Activated T-cell treated with anti-CD3 and anti-CD28 coated beads, Interleukin-2, amount 50 U/mL, for 72 hours (primary cell): ENCODE measurements at regions not wholly inside any gene's neighbourhood (a gene's known extent, or its start where the extent isn't known, plus 50 kb on each side); places are given as distances from the start of the nearest gene placed in this dataset.

Source experiments
- ATAC-seq, 2 donors: fragments of 150-1000 bp; cut with Tn5 transposase; replicated peaks in 1 of 2; 2 replicates each; pipeline ENCODE4 v1.10.0; 2021; ENCODE audit warnings: moderate library complexity in 2 of 2, mild to moderate bottlenecking in 1 of 2
- DNase-seq, 2 donors: peaks; one replicate each; pipeline ENCODE4 v3.0.0; 2021 to 2022; ENCODE audit warnings: mixed read lengths in 1 of 2
- H3K27ac Mint-ChIP-seq: one replicate; pipeline ENCODE4 v1.8.0; 2022; ENCODE audit warnings: mild to moderate bottlenecking, moderate library complexity, mixed read lengths
- H3K27me3 Mint-ChIP-seq: one replicate; pipeline ENCODE4 v1.8.0; 2022; ENCODE audit warnings: low read depth, mixed read lengths
- H3K36me3 Mint-ChIP-seq, 2 donors: one replicate each; pipeline ENCODE4 v1.8.0; 2022; ENCODE audit warnings: mixed read lengths in 2 of 2, mild to moderate bottlenecking in 1 of 2; ENCODE audit not compliant: insufficient read depth in 2 of 2
- H3K4me1 Mint-ChIP-seq: one replicate; pipeline ENCODE4 v1.8.0; 2022; ENCODE audit warnings: low read depth, mixed read lengths
- H3K4me3 Mint-ChIP-seq, 2 donors: one replicate each; pipeline ENCODE4 v1.8.0; 2022; ENCODE audit warnings: mild to moderate bottlenecking in 2 of 2, mixed read lengths in 2 of 2, moderate library complexity in 2 of 2
- H3K9me3 Mint-ChIP-seq, 2 donors: one replicate each; pipeline ENCODE4 v1.8.0; 2022; ENCODE audit warnings: mixed read lengths in 2 of 2

GRCh38 chr2:19732255-19732654, 169.5 kb downstream of the TTC32 start:
- H3K4me3 Mint-ChIP-seq = no peak overlapping the region
- H3K27ac Mint-ChIP-seq = no peak overlapping the region
- peaks cover 8% of the 10 kb centered on the region for H3K27me3 Mint-ChIP-seq
- H3K36me3 Mint-ChIP-seq = no peaks in the 10 kb centered on the region
- DNase-seq = no peak
- ATAC-seq = no peak
- no peaks in the 10 kb centered on the region for H3K4me1 Mint-ChIP-seq
- H3K9me3 Mint-ChIP-seq = no peaks in the 10 kb centered on the region

GRCh38 chr2:19731515-19731914, 170.3 kb downstream of the TTC32 start:
- Mint-ChIP-seq H3K36me3 (no peaks in the 10 kb centered on the region), H3K4me3 (no peak overlapping the region), H3K27me3 (peaks cover 13% of the 10 kb centered on the region), H3K4me1 (no peaks in the 10 kb centered on the region), H3K27ac (no peak overlapping the region), H3K9me3 (no peaks in the 10 kb centered on the region)
- DNase-seq (no peak), ATAC-seq (no peak)

- ATAC-seq = no peak
- H3K4me1 Mint-ChIP-seq = no peaks in the 10 kb centered on the region
- DNase-seq = no peak
- no peaks in the 10 kb centered on the region for H3K9me3 Mint-ChIP-seq
- no peaks in the 10 kb centered on the region for H3K36me3 Mint-ChIP-seq
- H3K27ac Mint-ChIP-seq = no peak overlapping the region
- no peak overlapping the region for H3K4me3 Mint-ChIP-seq
- peaks cover 13% of the 10 kb centered on the region for H3K27me3 Mint-ChIP-seq
Measured at GRCh38 chr2:19731037-19731436, 170.7 kb downstream of the TTC32 start.

GRCh38 chr2:19728125-19728524, 173.7 kb downstream of the TTC32 start:
- no peaks in the 10 kb centered on the region for H3K36me3 Mint-ChIP-seq
- no peaks in the 10 kb centered on the region for H3K9me3 Mint-ChIP-seq
- peaks cover 13% of the 10 kb centered on the region for H3K27me3 Mint-ChIP-seq
- no peak overlapping the region for H3K4me3 Mint-ChIP-seq
- DNase-seq (no peak), ATAC-seq (no peak)
- H3K27ac Mint-ChIP-seq = no peak overlapping the region
- H3K4me1 Mint-ChIP-seq = peaks cover 4% of the 10 kb centered on the region

- ATAC-seq = no peak
- DNase-seq = no peak
- Mint-ChIP-seq H3K36me3 (no peaks in the 10 kb centered on the region), H3K9me3 (peaks cover 0 to 2% of the 10 kb centered on the region in 2 donors), H3K4me3 (no peak overlapping the region), H3K4me1 (peaks cover 4% of the 10 kb centered on the region), H3K27ac (no peak overlapping the region), H3K27me3 (peaks cover 8% of the 10 kb centered on the region)
Measured at GRCh38 chr2:19725392-19725791, 176.4 kb downstream of the TTC32 start.

GRCh38 chr2:19723021-19723420, 178.8 kb downstream of the TTC32 start:
- Mint-ChIP-seq H3K36me3 (no peaks in the 10 kb centered on the region), H3K27me3 (peaks cover 8% of the 10 kb centered on the region), H3K9me3 (peaks cover 0 to 2% of the 10 kb centered on the region in 2 donors), H3K4me1 (peaks cover 4% of the 10 kb centered on the region), H3K27ac (no peak overlapping the region), H3K4me3 (no peak overlapping the region)
- ATAC-seq = no peak
- DNase-seq = no peak

- Mint-ChIP-seq H3K4me3 (no peak overlapping the region), H3K27me3 (peaks cover 8% of the 10 kb centered on the region)
- no peak for ATAC-seq
Measured at GRCh38 chr2:19722531-19722971, 179.2 kb downstream of the TTC32 start.

GRCh38 chr2:19720306-19720705, 181.5 kb downstream of the TTC32 start:
- DNase-seq (no peak), ATAC-seq (no peak)
- H3K27ac Mint-ChIP-seq = no peak overlapping the region
- H3K4me1 Mint-ChIP-seq = peaks cover 4% of the 10 kb centered on the region
- H3K27me3 Mint-ChIP-seq = no peaks in the 10 kb centered on the region
- H3K36me3 Mint-ChIP-seq = no peaks in the 10 kb centered on the region
- H3K9me3 Mint-ChIP-seq = peaks cover 0 to 2% of the 10 kb centered on the region in 2 donors
- H3K4me3 Mint-ChIP-seq = no peak overlapping the region

More at GRCh38 chr2:19722531-19722971, 179.2 kb downstream of the TTC32 start:
- H3K4me1 Mint-ChIP-seq = peaks cover 4% of the 10 kb centered on the region
- no peaks in the 10 kb centered on the region for H3K36me3 Mint-ChIP-seq
- no peak overlapping the region for H3K27ac Mint-ChIP-seq
- DNase-seq = no peak
- H3K9me3 Mint-ChIP-seq = peaks cover 0 to 2% of the 10 kb centered on the region in 2 donors

- Mint-ChIP-seq H3K9me3 (peaks cover 0 to 2% of the 10 kb centered on the region in 2 donors), H3K4me1 (peaks cover 4% of the 10 kb centered on the region), H3K36me3 (no peaks in the 10 kb centered on the region), H3K27ac (no peak overlapping the region), H3K4me3 (no peak overlapping the region), H3K27me3 (no peaks in the 10 kb centered on the region)
- no peak for ATAC-seq
- no peak for DNase-seq
Measured at GRCh38 chr2:19719540-19719939, 182.2 kb downstream of the TTC32 start.

GRCh38 chr2:19717446-19717845, 184.3 kb downstream of the TTC32 start:
- Mint-ChIP-seq H3K27ac (no peak overlapping the region), H3K36me3 (peaks cover 0 to 2% of the 10 kb centered on the region in 2 donors), H3K4me1 (no peaks in the 10 kb centered on the region), H3K9me3 (peaks cover 4 to 6% of the 10 kb centered on the region in 2 donors), H3K4me3 (no peak overlapping the region), H3K27me3 (no peaks in the 10 kb centered on the region)
- DNase-seq (no peak), ATAC-seq (no peak)

GRCh38 chr2:19714926-19715325, 186.9 kb downstream of the TTC32 start:
- Mint-ChIP-seq H3K36me3 (peaks cover 0 to 2% of the 10 kb centered on the region in 2 donors), H3K27me3 (no peaks in the 10 kb centered on the region), H3K4me3 (no peak overlapping the region), H3K9me3 (peaks cover 4 to 5% of the 10 kb centered on the region in 2 donors), H3K27ac (no peak overlapping the region), H3K4me1 (no peaks in the 10 kb centered on the region)
- DNase-seq (no peak), ATAC-seq (no peak)

GRCh38 chr2:19712850-19713249, 188.9 kb downstream of the TTC32 start:
- H3K9me3 Mint-ChIP-seq = peaks cover 4 to 5% of the 10 kb centered on the region in 2 donors
- H3K27ac Mint-ChIP-seq = no peak overlapping the region
- H3K27me3 Mint-ChIP-seq = no peaks in the 10 kb centered on the region
- no peaks in the 10 kb centered on the region for H3K4me1 Mint-ChIP-seq
- DNase-seq (no peak), ATAC-seq (no peak)
- H3K36me3 Mint-ChIP-seq = peaks cover 0 to 2% of the 10 kb centered on the region in 2 donors
- H3K4me3 Mint-ChIP-seq = no peak overlapping the region

- Mint-ChIP-seq H3K4me3 (no peak overlapping the region), H3K9me3 (peaks cover 4 to 5% of the 10 kb centered on the region in 2 donors), H3K27ac (no peak overlapping the region), H3K36me3 (peaks cover 0 to 2% of the 10 kb centered on the region in 2 donors), H3K4me1 (no peaks in the 10 kb centered on the region), H3K27me3 (no peaks in the 10 kb centered on the region)
- ATAC-seq (peak in 1 of 2 donors; percentile 61), DNase-seq (no peak)
Measured at GRCh38 chr2:19711470-19712372, 190.1 kb downstream of the TTC32 start.
